NCI-H69 (cell line): ENCODE measurements at regions not wholly inside any gene's neighbourhood (a gene's known extent, or its start where the extent isn't known, plus 50 kb on each side); places are given as distances from the start of the nearest gene placed in this dataset.

Experiments used
- DNase-seq: peaks from one replicate; lab custom pipeline; 2025; lab: John Stamatoyannopoulos, UW

GRCh38 chr5:35363387-35363965 is 133.2 kb upstream of the PRLR start:
- DNase-seq = no peak

- no peak for DNase-seq
These were observed 132.5 kb upstream of the PRLR start for GRCh38 chr5:35362772-35363171.

DNA sequence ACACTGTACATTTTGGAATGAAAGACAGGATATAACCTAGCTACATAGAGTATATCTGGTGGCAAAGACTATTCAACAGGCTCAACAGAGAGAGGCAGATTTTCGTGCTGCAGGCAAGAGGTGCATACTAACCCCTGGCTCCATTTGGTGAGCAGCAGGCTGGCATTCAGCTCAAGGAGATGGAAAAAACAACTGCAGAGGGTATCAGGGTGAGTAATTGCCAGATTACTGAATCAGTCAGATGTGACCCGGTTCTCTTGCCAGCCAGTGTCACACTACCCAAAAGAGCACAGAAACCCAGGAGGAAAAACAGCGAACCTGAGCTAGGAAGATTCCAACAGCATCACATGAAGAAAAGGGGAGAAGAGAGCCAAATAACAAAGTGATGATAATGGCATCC is 130.4 kb upstream of the PRLR start:
- no peak for DNase-seq

DNA sequence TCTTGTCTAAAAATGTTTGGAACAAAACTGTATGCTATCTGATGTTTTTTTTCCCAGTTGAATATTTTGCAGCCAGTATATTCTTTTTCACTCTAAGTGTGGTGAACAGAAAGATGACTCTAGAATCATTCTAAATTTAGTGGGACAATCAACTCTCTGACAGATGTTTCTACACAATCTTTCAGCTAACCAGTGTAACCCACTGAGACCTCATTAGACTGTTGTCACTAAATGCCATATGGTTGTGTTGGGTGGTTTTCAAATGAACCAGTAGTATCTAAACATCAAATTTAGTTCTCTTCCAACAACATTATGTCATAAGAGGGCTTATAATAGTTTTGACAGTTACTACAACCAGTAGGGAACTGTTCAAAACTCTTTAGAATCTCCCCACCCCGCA is 129.6 kb upstream of the PRLR start:
- no peak for DNase-seq

- peak; percentile 70 for DNase-seq
These were observed 127.7 kb upstream of the PRLR start for GRCh38 chr5:35357973-35358372.

GRCh38 chr5:35356725-35357124 is 126.4 kb upstream of the PRLR start:
- no peak for DNase-seq

DNA sequence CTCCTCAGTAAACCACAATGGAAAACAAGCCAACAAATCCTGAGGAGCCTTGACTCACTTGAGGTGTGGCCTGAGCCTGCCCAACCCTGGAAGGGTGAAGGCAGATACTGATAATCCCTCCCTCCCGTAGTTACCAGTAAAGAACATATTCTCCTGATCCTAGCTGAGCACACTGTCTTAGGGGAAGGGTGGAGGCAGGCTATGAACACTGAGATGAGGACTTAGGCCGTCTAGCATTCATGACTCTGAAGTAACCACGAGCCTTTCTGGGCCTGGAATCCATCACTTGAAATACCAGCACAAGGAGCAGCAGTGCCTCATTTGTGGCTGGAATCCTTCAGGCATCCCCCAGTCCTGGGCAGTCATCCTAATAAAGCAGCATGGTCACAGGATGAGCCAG is 124.5 kb upstream of the PRLR start:
- no peak for DNase-seq

DNA sequence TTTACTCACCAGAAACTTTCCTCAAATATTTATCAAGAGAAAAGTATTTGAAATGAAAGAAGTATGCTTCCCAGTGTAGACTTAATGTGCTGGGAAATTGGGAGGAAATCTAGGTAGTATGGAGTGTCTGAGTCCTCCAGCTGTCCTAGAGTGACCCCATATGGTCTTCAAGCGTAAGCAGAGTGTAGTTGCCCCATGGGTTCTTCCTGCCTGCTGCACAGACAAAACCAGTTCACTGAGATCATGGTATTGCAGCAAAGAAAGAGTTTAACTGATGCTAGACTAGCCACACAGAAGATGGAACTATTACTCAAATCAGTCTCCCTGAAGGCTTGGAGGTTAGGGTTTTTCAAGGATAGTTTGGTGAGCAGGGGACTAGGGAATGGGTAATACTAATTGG is 114.9 kb upstream of the PRLR start:
- DNase-seq = peak; percentile 66

- no peak for DNase-seq
These were observed 112.4 kb upstream of the PRLR start for GRCh38 chr5:35342664-35343063.

DNA sequence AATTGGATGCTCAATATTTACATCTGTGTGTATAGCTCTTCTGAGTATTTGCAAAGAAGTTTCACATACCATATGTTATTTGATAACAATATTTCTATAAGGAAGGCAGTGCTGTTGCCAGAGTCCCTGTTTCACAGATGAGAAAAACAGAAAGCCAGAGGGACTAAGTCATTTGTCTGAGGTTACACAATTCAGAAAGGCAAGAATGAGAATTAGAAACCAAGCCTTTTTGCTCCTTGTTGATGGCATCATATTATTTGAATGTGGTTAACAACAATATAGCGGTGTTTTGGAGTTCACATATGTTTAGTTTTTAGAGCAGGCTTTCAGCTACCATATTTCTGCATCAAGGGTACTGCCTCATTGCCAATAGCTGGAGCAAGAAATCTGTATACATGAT is 110.9 kb upstream of the PRLR start:
- no peak for DNase-seq

- DNase-seq = no peak
These were observed 109.4 kb upstream of the PRLR start for GRCh38 chr5:35339616-35340100.

- DNase-seq = no peak
These were observed 108.7 kb upstream of the PRLR start for GRCh38 chr5:35339006-35339405.

DNA sequence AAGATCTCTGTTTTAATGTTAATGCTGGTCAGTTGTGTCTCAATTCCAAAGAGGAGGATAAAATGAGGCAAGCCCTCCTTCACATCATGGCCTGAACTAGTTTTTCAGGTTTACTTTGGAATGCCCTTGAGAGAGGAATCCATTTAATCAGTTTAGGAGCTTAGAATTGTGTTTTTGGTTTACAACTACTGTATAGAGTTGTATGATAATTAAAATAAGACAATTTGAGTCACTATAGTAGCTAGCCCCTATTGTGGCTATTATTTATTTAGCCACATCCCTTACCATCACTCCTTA is 107.8 kb upstream of the PRLR start:
- no peak for DNase-seq

GRCh38 chr5:35337340-35338156 is 107.3 kb upstream of the PRLR start:
- no peak for DNase-seq

- no peak for DNase-seq
These were observed 105.9 kb upstream of the PRLR start for GRCh38 chr5:35336230-35336629.

DNA sequence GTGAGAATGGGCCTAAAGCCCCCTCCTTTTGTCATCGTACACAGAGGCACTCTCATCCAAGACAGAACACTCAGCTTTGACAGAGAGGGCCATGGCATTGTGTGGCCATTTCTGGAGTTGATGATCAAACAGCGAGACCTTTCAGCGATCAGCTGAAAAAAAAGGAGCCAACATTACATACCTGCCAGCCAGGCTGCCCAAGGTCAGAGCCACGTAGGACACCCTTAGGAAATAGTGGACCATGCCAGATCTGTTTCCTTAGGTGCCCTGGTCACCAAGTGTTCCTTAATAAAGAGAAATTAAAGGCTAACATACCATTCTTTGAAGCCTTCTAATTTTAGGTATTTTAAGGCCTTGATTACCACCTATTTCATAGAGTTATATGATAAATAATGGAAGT is 105.5 kb upstream of the PRLR start:
- no peak for DNase-seq

DNA sequence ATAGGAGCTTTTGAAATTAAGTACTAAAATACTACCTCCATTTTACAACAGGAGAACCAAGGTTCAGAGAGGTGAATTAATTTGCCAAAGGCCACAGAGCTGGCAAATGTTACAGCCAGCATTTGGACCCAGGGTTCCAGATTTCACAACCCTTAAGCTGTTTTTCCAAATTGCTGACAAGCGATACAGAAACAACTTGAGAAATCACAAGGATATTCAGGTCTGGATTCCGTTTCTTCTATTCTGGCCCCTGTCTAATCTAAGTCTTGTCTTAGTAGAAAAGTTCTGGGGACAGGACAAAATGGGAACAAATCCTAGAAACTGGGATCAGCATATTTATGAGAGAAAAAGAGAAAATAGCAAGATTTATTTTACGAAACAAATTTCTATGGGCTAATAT is 103.1 kb upstream of the PRLR start:
- DNase-seq = no peak

DNA sequence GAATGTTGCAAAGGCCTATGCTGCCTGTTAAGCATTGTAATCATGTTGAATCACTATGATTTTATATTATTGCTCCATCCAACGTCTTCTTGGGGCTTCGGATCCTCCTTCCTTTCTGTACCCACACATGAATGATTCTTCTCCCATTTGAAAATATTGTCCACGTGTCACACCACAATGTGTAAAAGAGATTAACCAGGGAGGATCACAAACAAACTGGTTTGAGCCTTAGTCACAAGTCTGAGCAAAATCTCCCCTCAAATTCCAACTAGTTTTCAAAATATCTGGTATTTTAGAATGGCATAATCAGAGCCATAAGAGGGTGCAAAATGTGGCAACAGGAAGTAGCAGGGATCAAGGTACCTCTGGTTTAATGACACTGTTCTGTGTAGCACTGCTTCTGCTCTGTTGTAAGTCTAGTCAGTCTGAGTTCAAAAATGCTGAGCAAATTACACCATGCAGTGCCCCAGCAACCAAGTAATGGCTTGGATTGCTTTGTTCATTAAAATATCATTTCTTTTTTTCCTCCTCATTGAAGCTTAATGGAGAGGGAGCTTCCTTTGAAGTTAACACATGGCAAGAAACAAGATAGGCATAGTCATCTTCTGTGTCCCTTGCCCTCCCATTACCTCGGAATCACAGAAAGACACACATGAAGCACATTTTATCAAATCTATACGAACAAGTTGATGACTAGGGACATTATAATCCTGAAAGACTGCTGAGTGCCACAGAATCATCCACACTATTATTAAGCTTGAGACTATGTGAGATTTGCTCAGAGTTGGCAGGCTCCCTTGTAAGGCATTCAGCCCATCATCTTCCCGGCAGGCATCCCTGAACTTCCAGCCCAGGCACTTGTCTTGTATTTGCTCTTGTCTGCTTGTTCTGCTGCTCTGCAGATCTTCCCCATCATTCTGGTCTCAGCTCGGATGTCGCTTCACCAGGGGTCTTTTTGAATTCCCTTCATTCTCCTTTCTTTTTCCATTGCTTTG is 102.0 kb upstream of the PRLR start:
- DNase-seq = peak; percentile 44

- no peak for DNase-seq
These were observed 95.5 kb upstream of the PRLR start for GRCh38 chr5:35325836-35326235.

DNA sequence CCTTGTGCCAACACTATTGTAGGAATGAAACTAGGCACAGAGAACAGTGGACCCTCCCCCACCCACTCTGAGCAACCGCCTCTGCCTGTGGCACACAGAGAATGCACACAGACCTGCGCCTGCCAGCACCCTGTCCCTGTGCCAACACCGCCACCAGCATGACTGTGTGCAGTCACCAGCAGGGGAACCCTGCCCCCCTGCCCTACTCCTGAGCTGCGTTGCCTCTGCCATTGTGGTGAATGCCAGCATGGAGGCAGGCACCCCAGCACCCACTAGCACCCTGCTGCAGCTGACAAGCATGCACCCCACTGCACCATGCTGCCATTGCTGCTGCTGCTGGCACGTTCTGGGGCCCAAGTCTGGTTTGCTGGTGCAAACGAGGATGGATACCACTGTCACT is 94.4 kb upstream of the PRLR start:
- peak; percentile 75 for DNase-seq

DNA sequence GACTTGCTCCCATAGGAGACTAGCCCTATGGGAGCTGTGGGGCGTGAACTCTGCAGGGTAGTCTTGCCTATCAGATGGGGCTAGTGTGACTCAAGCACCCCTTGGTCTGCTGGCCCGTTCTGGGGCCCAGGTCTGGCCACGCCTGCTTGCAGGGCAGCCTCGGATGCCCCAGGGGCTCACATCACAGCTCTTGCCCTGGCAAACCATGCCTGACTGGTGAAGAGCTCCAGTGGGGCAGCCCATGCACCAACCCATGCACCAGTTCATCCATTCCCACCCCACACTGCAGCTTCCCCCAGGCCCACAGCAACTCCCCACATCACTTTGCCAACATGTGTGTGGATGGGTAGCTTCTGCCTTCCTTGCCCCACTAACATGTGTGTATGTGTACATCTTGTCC is 93.9 kb upstream of the PRLR start:
- DNase-seq = no peak

- peak; percentile 25 for DNase-seq
These were observed 89.7 kb upstream of the PRLR start for GRCh38 chr5:35320029-35320428.
